ENCODE measurements at regions not wholly inside any gene's neighbourhood (a gene's known extent, or its start where the extent isn't known, plus 50 kb on each side); places are given as distances from the start of the nearest gene placed in this dataset.
A peak's percentile ranks its signal among the peaks of the same experiment; 100 is the strongest.

DNA sequence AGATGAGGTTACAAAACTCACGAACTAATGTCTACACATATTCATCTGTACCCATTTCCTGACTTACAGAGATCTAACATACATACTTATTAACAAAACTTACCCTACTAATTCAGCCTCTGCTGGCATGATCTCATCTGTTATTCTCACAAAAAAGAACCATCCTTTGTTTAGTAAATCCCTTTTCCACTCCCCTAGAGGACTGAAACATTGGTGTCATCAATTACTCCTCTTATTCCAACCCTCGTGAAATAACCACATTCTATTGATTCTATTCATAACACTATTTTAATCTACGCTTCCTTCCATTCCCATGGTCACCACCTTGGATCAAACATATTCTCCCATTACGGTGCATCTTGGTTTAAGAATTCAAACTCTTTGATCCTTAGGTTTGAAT, 505.9 kb downstream of the SI start:
- DNase-seq (ENCODE audit: low read depth), result no peak

DNA sequence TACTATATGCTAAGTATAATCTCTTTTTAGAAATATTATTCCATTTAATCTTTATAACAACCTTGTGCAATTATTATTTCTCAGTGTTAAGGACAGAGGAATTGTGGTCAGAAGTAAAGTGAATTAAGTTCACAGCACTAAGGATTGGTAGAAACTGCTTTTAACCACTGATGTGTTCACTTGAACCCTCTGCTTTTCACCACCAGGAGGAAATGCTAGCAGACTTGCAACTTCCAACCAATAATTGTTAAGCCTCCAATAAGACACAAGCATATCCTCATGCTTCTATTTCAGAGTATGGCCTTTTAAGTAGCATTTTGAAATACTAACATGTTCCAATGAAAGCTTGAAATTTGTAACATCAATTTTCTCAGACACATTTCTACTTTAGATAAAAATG, 527.4 kb downstream of the SI start:
- DNase-seq (ENCODE audit: low read depth), result no peak

DNA sequence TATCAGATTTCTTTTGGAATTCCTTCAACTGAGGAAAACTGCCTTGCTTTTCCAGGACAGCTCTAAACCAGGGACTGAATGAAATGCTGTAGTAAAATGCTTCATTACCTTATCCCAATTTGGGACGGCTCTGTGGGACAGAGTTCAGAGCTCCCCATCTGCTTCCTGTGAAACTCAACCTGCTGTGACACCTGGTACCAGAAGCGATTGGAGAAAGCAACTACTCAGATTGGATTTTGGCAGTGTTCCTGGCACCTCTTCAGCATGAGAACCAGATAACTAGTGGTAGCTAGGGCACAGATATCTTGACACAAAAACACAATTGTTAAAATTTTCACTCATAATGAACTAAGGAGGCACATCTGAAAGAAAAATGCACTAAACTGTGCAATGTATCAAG, 539.1 kb downstream of the SI start:
- no peak for DNase-seq (ENCODE audit: low read depth)

DNA sequence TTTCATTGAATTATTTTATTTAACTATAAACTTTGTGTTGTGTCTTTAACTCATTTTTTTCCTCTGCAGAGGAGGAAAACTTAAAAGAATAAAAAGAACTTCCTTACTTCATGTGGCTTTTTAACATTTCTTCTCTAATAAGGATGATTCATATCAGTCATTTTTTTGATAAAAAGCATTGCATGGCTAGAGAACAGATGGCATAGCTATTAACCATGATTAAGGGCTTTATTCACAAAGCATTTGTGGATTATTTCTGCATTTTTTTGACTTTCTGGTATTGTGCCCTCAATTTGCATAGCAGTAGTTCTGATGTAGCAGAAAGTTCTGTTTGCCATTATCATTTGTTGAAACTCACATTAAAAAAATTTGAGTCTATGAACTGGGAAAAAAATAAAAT, 540.8 kb downstream of the SI start:
- no peak for DNase-seq (ENCODE audit: low read depth)

DNA sequence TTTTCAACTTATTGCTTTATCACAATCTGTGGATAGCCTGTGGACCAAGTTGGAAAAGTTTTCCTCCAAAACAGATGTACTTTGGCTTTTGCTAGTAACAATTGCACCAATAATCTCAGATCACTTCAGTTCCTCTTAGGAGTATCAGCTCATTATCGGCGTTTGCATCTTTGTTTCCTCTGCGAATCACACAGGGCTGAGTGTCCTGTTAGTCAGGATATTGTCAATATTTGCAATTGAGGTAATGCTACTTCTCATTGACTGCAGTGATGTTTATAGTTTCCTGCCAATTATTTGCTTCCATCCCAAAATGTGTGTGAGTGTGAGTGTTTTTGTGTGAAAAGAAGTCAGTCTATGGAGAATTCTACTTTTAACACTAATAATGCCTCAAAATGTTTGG, 545.0 kb downstream of the SI start:
- no peak for DNase-seq (ENCODE audit: low read depth)

DNA sequence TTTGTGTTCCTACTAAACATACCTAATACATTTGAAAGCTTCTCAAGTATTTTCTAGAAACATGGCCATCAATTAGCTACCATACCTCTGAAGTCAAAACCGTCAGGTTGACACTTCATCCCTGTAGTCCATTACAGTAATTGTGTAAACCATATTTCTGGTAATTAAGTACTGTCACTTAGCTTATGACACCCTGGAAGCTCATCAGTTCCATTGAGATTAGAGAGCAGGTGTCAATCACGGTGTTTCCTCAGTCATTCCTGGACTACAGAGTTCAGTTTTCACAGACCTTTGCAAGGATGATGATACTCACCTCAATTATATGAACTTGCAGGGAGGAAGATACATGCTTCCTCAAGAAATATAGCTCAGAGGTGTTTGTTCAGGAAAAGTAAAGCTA, 552.0 kb downstream of the SI start:
- no peak for DNase-seq (ENCODE audit: low read depth)

DNA sequence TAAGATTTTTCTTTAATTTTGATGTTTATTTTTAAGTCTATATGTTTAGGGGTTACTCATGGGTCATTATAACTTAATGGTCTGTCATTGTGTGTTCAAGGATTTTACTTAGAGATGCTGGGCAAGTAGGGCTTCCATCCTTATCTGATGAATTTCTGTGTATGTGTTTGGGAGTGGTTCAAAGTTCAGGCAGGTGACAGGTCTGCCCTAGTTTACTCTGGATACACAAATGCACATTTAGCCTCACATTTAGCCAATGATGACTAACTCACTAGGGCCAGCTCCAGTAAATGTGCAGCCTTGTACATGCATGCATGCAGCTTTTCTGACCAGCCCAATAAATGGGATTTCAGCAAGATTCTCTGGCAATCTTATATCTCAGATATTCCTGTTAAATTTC, 554.1 kb downstream of the SI start:
- no peak for DNase-seq (ENCODE audit: low read depth)

DNA sequence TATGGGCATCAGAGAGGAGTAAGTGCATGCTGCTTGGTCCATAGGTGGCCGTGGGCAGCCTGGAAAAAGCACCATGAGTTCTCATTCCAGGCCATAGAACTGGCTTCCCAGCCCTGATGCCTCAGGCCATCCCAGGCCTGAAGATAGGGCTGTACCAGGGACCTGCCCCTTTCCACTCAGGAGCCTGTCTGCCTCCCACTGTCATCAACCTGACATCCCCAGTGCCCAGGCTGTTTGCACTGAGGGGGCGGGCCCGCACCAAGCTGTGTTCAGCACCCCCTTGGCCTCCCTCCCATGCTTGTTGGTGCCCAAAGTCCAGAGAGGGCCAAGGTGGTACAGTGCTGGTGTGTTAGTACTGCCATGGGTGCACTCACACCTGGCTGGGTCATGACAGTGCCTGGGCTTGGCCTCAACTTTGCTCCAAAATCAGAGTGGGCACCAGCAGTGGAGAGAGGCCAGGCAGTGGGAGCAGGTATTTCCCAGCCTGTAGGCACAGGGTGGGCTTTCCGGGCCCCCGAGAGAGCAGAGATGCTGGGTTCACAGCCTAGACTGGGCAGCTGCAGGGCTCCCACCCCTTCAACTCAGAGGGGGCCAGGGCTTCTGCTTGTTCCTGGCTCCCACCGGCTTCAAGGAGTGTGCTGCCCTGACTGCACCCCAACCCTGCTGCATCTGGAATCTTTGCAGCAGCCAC, 556.1 kb downstream of the SI start:
- no peak for DNase-seq (ENCODE audit: low read depth)

DNA sequence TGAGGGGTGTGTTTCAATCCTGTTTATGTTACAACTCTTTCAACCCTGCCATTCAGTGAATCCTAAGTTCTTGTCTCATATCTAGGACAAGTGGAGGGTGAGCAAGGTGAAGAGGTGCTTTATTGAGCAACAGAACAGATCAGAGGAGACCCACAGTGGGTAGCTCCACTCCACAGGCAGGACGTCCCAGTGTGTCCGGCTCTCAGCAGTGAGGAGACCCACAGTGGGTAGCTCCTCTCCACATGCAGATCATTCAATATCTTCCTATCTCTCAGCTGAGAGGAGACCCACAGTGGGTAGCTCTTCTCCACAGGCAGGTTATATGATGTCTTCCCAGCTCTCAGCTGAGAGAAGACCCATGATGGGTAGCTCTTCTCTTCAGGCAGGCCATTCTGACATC, 556.7 kb downstream of the SI start:
- DNase-seq (ENCODE audit: low read depth), result no peak

DNA sequence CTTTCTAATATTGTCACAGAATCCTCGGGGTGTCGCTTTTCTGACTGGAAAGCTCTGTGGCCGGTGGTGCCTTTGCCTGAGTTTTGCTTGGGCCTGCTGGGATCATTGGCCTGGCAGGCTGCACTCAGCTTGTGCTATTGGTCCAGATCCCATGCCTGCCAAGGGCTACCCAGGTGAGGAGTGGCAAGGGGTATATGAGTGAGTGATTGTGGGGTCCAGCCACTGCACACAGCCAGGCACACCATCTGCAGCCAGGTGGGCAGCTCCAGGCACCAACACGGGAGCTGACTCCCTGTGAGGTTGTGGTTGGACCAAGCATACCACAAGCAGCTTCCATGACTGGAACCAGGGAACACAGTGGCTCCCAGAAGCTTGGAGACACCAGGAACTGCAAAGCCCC, 557.2 kb downstream of the SI start:
- DNase-seq (ENCODE audit: low read depth), result no peak

DNA sequence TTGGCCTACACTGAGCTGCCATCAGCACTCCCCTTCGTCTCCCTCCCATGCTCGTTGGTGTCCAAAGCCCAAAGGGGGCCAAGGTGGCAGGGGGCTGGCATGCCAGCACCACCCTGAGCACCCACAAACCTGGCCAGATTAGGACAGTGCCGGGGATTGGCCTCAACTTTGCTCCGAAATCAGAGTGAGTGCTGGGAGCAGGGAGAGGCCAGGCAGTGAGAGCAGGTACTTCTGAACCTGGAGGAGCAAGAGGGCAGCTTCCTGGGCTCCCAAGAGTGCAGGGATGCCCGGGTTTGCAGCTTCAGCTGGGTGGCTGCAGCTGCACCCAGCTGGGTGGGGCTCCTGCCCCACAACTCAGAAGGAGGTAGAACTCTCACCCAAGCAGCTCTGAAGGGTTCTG, 563.0 kb downstream of the SI start:
- DNase-seq (ENCODE audit: low read depth), result no peak

DNA sequence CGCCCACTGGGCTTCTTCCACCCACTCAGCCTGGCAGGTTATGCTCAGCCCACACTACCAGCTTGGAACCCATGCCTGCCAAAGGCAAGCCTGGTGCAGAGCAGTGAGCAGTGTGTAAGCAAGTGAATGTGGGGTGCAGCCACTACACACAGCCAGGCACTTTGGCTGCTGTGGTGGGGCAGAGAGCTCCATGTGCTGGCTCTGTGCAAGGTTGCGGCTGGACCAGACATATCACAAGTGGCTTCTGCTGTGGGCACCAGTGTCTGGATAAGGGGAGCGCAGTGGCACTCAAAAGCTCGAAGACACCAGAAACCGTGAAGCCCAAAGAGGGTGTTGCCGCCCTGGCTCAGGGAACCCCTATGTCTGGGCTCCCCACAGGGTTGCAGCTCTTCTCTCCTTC, 563.7 kb downstream of the SI start:
- no peak for DNase-seq (ENCODE audit: low read depth)

DNA sequence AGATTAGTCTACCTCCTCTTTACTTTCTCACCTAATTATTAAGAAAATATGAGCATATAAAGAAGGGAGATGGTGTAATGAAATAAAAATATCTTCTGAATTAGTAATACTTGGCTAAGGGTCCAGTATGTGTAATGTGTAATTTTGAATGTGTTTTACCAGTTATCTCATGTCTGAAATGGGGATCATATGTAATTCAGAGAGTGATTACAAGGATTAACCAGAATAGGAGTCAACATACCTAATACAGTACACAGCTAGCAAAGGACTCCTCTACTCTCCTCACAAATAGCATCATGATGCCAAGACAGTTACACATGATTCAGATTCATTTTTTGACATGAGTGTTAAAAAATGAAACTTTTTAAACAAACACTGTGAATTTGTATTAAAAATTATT, 570.4 kb downstream of the SI start:
- DNase-seq (ENCODE audit: low read depth), result no peak

DNA sequence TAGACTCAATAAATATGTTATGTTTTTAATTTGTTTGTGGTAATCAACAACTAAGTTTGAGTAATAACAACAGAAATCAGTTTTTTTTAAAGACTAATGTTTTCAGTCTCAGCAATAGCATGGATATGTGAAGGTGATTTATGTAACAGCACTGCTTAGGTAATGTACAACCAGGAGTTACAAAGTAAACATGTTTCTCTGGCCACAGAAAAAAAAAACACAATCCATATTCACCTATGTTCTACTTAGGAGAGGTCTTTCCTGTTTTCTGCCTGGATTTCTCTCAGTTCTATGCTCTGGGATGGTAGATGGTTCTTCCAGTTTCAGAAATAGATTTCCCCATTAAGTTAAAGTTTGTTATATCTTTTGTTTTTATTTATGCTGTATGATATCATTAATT, 579.4 kb downstream of the SI start:
- peak; percentile 65 for DNase-seq (ENCODE audit: low read depth)

DNA sequence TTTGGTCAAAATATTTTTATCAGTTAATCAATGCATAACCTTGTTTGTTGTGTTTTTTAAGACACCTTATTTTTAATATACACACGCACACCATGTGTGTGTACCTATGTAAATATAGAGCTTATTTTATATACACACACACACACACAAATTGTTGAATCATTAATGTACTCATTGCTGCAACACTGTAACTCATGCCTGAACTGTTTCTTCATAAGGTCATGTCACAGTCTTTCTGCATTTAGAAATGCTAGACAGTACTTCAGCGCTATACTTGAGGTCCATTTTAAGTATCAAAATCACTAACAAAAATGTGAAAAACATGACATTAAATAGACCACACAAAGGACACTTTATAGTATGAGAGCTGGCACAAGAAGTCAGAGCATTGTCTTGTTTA, 589.4 kb downstream of the SI start:
- DNase-seq (ENCODE audit: low read depth), result peak; percentile 1

DNA sequence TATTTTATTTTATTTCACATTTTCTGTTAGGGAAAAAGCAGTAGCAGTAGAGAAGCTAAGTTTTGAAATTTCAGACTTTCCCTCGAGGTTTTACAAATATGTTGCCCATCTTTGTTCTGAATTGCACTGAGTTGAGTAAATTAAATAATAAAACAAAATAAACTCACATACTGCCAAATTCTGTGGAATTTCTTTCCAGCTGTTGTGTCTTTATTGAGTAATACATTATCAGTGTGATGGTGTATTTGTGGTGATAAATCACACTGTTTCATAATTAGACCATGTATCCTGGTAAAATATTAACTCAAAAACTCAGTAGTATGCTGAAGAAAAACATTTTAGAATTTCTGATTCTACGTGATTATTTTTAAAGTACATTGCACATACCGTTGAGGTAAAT, 592.1 kb downstream of the SI start:
- no peak for DNase-seq (ENCODE audit: low read depth)

DNA sequence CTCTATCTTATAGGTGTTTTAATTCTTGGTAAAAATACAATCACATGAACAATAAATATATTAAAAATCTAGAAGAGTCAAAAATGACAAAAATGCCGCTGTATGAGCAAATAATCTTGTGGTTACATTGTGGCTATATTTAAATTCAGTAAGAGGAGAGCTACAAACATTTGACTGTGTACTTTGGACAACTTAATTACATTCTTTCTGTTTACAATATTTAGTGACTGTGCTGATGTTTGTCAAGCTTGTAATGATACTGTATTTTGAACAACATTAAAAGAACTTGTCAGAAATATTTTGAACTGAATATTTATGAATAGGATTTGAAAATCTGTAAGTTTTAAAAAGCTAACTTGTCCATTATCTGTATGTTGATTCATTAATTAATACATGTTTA, 598.3 kb downstream of the SI start:
- no peak for DNase-seq (ENCODE audit: low read depth)

DNA sequence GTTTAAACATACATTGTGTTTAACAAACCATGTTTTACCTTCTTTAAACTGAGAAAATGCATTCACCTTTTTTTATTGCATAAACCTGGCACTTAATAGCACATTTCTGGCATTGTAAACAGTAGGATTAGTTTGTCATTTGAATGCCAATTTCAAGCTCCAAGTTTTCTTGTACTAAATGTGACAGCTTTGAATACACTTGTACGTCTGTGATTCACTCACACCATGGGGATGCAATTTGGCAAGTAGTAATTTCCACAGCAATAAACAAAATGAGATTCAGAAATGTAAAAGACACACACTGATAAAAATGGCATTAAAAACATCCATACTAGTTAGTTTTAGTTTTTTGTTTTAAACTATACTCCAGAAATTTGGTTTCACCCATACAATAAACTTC, 598.9 kb downstream of the SI start:
- no peak for DNase-seq (ENCODE audit: low read depth)

DNA sequence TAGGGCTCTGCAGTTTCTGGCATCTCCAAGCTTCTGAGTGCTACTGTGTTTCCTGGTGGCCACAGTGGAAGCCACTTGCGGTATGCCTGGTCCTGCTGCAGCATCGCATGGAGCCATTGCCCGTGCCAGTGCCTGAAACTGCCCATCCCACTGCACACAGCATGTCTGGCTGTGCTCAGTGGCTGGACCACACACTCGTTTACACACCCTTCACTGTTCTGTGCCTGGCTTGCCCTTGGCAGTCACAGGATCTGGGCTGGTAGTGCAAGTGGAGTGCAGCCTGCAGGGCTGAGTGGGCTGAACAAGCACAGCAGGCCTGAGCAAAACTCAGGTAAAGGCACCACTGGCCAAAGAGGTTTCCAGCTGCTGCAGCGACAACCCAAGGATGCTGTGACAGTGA, 600.0 kb downstream of the SI start:
- DNase-seq (ENCODE audit: low read depth), result no peak

DNA sequence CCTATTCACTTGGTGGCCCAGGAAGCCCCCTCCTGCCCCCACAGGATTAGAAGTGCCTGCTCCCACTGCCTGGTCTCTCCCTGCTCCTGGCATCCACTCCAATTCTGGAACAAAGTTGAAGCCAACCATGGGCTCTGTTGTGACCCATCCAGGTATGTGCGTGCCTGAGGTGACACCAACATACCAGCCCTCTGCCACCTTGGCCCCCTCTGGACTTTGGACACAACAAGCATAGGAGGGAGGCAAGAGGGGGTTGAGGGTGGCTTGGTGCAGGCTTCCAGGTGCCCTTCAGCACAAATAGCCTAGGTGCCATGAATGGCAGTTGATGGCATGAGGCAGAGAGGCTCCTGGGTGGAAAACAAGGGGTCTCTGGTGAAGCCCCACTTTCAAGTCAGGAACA, 600.9 kb downstream of the SI start:
- DNase-seq (ENCODE audit: low read depth), result no peak

DNA sequence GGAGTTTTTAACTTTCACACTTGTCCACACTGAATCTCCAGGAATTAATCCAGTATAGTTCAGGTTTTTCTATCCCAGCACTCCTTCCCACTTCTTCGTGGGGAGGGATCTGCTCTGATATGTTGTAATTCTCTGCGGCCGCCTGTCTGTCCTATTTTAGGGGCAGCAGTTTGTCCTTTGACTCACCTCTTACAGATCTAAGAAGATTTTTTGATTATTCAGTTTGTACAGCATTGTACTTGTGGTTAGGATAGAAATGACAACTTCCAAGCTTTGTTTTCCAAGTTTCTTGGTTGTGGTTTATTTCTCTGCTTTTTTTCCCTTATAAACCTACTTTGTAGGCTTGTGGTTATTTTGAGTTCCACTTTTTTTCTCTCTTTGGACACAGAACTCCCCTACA, 601.7 kb downstream of the SI start:
- no peak for DNase-seq (ENCODE audit: low read depth)

DNA sequence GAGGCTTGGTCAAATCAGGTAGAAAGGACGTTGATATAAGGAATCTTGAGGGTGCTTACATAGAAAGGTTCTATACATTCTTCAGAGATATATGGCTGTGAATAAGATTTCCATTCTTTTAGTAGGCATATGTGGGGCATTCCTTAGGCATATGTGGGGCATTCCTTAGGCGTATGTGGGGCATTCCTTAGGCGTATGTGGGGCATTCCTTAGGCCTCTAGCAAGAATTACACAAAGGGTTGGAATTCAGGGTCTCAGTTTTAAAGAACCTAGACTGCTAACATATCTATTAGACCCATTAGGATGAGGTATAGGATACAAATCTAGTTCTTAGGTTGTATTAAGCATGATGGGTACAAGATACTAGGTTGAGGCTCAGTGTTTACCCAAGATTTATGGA, 607.8 kb downstream of the SI start:
- no peak for DNase-seq (ENCODE audit: low read depth)

DNA sequence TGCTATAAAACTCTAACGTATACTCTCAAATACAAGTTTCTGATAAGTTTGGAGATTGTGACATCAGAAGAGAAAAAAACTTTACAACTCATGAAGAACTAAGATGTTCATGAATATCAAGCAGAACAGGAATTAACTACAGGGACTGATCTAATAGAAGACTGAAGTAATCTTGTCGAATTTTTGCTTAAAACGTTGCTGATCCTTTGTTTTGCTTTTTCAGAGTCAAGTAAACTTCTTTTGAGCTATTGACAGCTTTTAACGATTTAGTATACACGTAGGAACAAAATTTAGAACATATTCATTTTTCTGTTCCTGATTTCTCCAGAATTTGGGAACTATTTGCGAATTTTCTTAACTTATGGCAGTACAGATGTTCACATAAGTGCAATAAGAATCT, 610.2 kb downstream of the SI start:
- no peak for DNase-seq (ENCODE audit: low read depth)

DNA sequence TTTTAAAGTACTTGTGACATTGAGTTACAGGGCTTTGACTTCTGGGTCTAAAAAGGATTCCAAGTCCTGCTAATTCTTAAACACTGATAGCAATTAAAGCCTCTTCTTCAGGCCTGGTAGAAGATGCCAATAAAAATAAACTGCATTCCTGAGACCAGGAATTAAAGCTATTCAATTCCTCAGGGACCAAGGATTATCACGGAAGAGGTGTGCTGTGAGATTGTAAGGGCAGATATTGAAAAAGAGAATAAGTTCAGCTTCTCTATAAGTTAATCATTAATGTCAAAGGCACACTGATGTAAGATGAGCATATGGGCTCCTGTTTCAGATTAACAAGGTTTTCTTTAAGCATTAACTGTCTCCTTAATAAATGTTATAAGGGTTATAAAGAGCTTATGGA, 611.3 kb downstream of the SI start:
- peak; percentile 30 for DNase-seq (ENCODE audit: low read depth)

DNA sequence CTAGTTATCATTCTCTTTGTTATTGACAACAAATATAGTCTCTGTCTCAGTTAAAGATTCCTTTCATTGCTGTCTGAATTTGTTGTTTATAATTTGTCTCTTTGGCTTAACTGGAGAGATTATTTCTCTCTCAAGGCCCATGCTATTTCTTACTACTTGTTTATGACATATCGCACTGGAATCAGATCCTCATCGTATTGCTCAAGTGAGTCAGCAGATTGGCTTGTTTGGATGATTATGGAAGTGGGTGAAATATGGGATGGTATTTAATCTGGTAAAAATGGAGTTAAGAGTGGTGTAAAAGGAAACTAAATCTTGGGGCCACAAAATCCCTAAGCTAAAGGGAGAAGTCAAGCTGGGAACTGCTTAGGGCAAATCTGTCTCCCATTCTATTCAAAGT, 613.1 kb downstream of the SI start:
- no peak for DNase-seq (ENCODE audit: low read depth)
